ENCODE measurements at regions not wholly inside any gene's neighbourhood (a gene's known extent, or its start where the extent isn't known, plus 50 kb on each side); places are given as distances from the start of the nearest gene placed in this dataset.

DNA sequence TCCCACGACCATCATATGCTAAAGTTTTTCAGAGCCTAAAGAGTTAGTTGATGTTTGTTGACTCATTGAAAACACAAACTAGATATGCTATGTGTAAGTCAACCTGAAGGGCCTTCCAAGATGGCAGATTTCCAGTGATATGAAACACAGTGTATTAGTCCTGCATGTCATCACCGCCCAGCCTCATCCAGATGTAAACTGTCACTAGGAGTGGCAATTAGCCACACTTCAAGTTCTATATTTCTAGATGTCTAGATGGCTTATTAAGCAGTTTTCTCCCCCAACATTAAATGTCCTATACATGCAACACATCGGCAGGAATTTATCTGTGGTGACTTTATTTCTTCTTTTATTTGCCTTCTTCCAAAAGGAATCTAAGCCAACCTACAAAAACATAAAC, 444.1 kb upstream of the SMIM21 start (continued):
- TF ChIP-seq ZNF331 (CRISPR knock-in tag; IDR thresholded peaks at IDR 0.05; ENCODE audit: low read depth) (no peak), EZH2 (IDR thresholded peaks at IDR 0.05; ENCODE audit: low read depth, unreplicated experiment) (no peak), CREB1 (CRISPR knock-in tag; IDR thresholded peaks at IDR 0.05; ENCODE audit: low read depth) (no peak)
- TF ChIP-seq, protein P1, sequence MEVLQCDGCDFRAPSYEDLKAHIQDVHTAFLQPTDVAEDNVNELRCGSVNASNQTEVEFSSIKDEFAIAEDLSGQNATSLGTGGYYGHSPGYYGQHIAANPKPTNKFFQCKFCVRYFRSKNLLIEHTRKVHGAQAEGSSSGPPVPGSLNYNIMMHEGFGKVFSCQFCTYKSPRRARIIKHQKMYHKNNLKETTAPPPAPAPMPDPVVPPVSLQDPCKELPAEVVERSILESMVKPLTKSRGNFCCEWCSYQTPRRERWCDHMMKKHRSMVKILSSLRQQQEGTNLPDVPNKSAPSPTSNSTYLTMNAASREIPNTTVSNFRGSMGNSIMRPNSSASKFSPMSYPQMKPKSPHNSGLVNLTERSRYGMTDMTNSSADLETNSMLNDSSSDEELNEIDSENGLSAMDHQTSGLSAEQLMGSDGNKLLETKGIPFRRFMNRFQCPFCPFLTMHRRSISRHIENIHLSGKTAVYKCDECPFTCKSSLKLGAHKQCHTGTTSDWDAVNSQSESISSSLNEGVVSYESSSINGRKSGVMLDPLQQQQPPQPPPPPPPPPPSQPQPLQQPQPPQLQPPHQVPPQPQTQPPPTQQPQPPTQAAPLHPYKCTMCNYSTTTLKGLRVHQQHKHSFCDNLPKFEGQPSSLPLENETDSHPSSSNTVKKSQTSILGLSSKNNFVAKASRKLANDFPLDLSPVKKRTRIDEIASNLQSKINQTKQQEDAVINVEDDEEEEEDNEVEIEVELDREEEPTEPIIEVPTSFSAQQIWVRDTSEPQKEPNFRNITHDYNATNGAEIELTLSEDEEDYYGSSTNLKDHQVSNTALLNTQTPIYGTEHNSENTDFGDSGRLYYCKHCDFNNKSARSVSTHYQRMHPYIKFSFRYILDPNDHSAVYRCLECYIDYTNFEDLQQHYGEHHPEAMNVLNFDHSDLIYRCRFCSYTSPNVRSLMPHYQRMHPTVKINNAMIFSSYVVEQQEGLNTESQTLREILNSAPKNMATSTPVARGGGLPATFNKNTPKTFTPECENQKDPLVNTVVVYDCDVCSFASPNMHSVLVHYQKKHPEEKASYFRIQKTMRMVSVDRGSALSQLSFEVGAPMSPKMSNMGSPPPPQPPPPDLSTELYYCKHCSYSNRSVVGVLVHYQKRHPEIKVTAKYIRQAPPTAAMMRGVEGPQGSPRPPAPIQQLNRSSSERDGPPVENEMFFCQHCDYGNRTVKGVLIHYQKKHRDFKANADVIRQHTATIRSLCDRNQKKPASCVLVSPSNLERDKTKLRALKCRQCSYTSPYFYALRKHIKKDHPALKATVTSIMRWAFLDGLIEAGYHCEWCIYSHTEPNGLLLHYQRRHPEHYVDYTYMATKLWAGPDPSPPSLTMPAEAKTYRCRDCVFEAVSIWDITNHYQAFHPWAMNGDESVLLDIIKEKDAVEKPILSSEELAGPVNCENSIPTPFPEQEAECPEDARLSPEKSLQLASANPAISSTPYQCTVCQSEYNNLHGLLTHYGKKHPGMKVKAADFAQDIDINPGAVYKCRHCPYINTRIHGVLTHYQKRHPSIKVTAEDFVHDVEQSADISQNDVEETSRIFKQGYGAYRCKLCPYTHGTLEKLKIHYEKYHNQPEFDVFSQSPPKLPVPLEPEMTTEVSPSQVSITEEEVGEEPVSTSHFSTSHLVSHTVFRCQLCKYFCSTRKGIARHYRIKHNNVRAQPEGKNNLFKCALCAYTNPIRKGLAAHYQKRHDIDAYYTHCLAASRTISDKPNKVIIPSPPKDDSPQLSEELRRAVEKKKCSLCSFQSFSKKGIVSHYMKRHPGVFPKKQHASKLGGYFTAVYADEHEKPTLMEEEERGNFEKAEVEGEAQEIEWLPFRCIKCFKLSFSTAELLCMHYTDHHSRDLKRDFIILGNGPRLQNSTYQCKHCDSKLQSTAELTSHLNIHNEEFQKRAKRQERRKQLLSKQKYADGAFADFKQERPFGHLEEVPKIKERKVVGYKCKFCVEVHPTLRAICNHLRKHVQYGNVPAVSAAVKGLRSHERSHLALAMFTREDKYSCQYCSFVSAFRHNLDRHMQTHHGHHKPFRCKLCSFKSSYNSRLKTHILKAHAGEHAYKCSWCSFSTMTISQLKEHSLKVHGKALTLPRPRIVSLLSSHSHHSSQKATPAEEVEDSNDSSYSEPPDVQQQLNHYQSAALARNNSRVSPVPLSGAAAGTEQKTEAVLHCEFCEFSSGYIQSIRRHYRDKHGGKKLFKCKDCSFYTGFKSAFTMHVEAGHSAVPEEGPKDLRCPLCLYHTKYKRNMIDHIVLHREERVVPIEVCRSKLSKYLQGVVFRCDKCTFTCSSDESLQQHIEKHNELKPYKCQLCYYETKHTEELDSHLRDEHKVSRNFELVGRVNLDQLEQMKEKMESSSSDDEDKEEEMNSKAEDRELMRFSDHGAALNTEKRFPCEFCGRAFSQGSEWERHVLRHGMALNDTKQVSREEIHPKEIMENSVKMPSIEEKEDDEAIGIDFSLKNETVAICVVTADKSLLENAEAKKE (CRISPR knock-in tag; IDR thresholded peaks at IDR 0.05), result no peak

DNA sequence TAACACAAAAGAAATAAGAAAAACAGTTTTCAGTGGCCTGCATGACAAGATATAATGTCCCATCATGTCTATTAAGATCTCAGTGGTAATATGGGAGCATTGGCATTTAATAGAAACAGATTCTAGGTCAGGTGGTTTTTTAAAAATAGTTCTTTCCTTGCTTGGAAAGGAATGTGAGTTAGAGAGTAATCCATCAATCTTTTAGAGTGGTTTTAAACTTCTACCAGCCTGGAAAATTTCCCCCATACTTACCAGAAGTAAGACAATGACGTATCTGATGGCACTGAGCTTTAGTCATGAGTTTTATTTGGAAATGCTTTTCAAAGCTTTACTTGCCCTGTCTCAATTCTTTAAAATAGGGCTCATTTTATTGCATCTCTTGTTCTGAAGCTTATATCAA, 441.7 kb upstream of the SMIM21 start:
- H3K4me3 ChIP-seq, result no peak overlapping the region
- H3K27ac ChIP-seq (ENCODE audit: low read depth), result no peak overlapping the region
- DNase-seq (ENCODE audit: low spot score), result no peak

More for the DNA sequence above, 441.7 kb upstream of the SMIM21 start:
- Mint-ChIP-seq H3K4me1 (peaks cover 11% of the 10 kb centered on the region), H3K9me3 (no peaks in the 10 kb centered on the region), H3K4me3 (no peak overlapping the region), H3K27ac (no peak overlapping the region), H3K36me3 (ENCODE audit: low read depth) (no peaks in the 10 kb centered on the region), H3K27me3 (ENCODE audit: insufficient read depth, low read depth, poor library complexity) (peaks cover 4% of the 10 kb centered on the region)
- Histone ChIP-seq H4K20me1 (replicated peaks; ENCODE audit: insufficient read depth) (no peaks in the 10 kb centered on the region), H3K27me3 (ENCODE audit: insufficient read depth) (no peaks in the 10 kb centered on the region), H3K4me1 (ENCODE audit: insufficient read depth) (peaks cover 6% of the 10 kb centered on the region; the same call in 1 of the 2 replicates), H3F3A (replicated peaks; ENCODE audit: low read depth) (no peaks in the 10 kb centered on the region), H3K79me2 (replicated peaks; ENCODE audit: insufficient read depth) (no peaks in the 10 kb centered on the region), H3K4me2 (no peak overlapping the region), H3K36me3 (ENCODE audit: insufficient read depth) (no peaks in the 10 kb centered on the region), H3K9me2 (ENCODE audit: insufficient read depth) (peaks cover 4% of the 10 kb centered on the region; the same call in 1 of the 2 replicates), H2AFZ (no peak overlapping the region)
- no peak for ATAC-seq
- no peak for TF ChIP-seq ZNF331 (CRISPR knock-in tag; IDR thresholded peaks at IDR 0.05; ENCODE audit: low read depth)
- TF ChIP-seq POLR2AphosphoS5 (IDR thresholded peaks at IDR 0.05; ENCODE audit: low read depth), result no peak

Measured in GM23338 (cell line).